Stimulated activated naive CD8-positive, alpha-beta T cell treated with anti-CD3 and anti-CD28 coated beads, Interleukin-15, amount 100 ng/mL, for 72 hours (primary cell): ENCODE measurements at regions not wholly inside any gene's neighbourhood (a gene's known extent, or its start where the extent isn't known, plus 50 kb on each side); places are given as distances from the start of the nearest gene placed in this dataset.

Source experiments
- ATAC-seq: fragments of 150-1000 bp; cut with Tn5 transposase; 2 replicates; pipeline ENCODE4 v1.10.0; 2021; ENCODE audit warnings: mild to moderate bottlenecking, moderate library complexity
- DNase-seq, 2 donors: peaks; one replicate each; pipeline ENCODE4 v3.0.0; 2021 to 2022
- H3K27ac Mint-ChIP-seq, 2 donors: one replicate each; pipeline ENCODE4 v1.8.0; 2022; ENCODE audit warnings: mild to moderate bottlenecking in 2 of 2, mixed read lengths in 2 of 2, moderate library complexity in 2 of 2
- H3K27me3 Mint-ChIP-seq: one replicate; pipeline ENCODE4 v1.8.0; 2022; ENCODE audit warnings: mixed read lengths
- H3K4me1 Mint-ChIP-seq: one replicate; pipeline ENCODE4 v1.8.0; 2022; ENCODE audit warnings: mild to moderate bottlenecking, mixed read lengths
- H3K4me3 Mint-ChIP-seq, 2 donors: one replicate each; pipeline ENCODE4 v1.8.0; 2022; ENCODE audit warnings: mild to moderate bottlenecking in 2 of 2, mixed read lengths in 2 of 2, moderate library complexity in 1 of 2
- H3K9me3 Mint-ChIP-seq, 2 donors: one replicate each; pipeline ENCODE4 v1.8.0; 2022; ENCODE audit warnings: mixed read lengths in 2 of 2

GRCh38 chr11:11125618-11126017, 227.4 kb downstream of the CSNK2A3 start:
- Mint-ChIP-seq H3K9me3 (no peaks in the 10 kb centered on the region), H3K4me1 (peaks cover 6% of the 10 kb centered on the region), H3K4me3 (no peak overlapping the region), H3K27ac (no peak overlapping the region), H3K27me3 (no peaks in the 10 kb centered on the region)
- DNase-seq: no peak
- ATAC-seq: no peak

DNA sequence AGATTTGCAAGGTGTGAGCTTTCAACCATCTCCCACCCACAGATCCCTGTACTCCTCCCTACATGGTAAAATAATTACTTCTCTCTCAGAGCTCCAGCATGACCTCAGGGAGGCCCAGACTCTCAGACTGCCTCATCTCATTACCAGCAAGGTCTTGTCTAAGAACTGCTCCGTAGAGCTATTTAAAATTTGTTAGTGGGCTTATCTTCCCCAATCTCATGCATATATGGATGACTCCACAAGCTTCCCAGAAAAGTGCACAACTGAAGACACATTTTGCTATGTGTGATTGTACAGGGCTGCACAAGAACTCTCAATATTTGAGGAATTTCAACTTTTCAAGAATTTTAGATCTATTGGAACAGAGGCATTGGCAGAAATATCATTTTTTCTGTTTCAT, 230.3 kb downstream of the CSNK2A3 start:
- H3K4me3 Mint-ChIP-seq: no peak overlapping the region
- ATAC-seq: no peak
- no peak for DNase-seq
- peaks cover 6% of the 10 kb centered on the region for H3K4me1 Mint-ChIP-seq
- H3K9me3 Mint-ChIP-seq: no peaks in the 10 kb centered on the region
- no peaks in the 10 kb centered on the region for H3K27me3 Mint-ChIP-seq
- H3K27ac Mint-ChIP-seq: no peak overlapping the region

- Mint-ChIP-seq H3K4me3 (no peak overlapping the region), H3K27ac (no peak overlapping the region), H3K27me3 (no peaks in the 10 kb centered on the region), H3K9me3 (peaks cover 10 to 11% of the 10 kb centered on the region in 2 donors), H3K4me1 (peaks cover 10% of the 10 kb centered on the region)
- ATAC-seq (no peak), DNase-seq (no peak)
Observed at GRCh38 chr11:11119917-11120316, 233.1 kb downstream of the CSNK2A3 start.

DNA sequence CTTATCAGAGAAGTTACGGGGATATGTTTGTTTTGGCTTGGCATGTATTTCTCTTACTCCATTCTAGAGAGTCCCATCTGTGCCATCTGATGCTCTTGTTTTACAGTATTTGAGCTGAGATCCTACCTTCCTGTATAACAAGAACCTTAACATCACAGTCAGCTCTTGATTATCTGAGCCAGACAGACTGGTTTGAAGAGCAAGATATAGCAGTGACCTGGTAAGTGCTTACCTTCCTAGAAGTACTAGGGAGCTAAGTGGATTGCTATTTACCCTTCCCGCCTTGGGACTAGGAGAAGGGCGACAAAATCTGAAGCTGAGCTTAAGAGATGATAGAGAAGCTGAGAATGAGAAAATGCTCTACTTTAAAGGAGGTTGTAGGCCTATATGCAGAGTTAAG, 235.3 kb downstream of the CSNK2A3 start:
- H3K4me1 Mint-ChIP-seq: peaks cover 10% of the 10 kb centered on the region
- H3K27ac Mint-ChIP-seq: no peak overlapping the region
- ATAC-seq: no peak
- no peak for DNase-seq
- H3K9me3 Mint-ChIP-seq: peaks cover 14 to 24% of the 10 kb centered on the region in 2 donors
- H3K4me3 Mint-ChIP-seq: no peak overlapping the region
- no peaks in the 10 kb centered on the region for H3K27me3 Mint-ChIP-seq

GRCh38 chr11:11115475-11115874, 237.6 kb downstream of the CSNK2A3 start:
- Mint-ChIP-seq H3K4me3 (peak overlapping the region; percentile 9 to 49), H3K27ac (peak overlapping the region in 1 of 2 donors; percentile 50), H3K27me3 (no peaks in the 10 kb centered on the region), H3K4me1 (peaks cover 10% of the 10 kb centered on the region), H3K9me3 (peaks cover 14 to 24% of the 10 kb centered on the region in 2 donors)
- ATAC-seq (peak; percentile 79), DNase-seq (no peak)

DNA sequence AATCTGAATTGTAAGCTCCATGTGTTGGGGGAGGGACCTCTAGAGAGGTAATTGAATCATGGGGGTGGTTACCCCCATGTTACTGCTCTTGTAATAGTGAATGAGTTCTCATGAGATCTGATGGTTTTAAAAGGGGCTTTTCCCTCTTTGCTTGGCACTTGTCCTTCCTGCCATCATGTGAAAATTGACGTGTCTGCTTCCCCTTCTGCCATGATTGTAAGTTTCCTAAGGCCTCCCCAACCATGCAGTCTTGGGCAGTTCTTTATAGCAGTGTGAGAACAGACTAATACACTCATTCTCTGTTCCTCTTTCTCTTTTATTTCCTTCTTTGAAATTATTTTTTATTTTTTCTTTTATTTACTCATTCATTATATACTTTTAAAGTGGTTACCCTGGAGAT, 239.4 kb downstream of the CSNK2A3 start:
- Mint-ChIP-seq H3K27ac (no peak overlapping the region), H3K27me3 (no peaks in the 10 kb centered on the region), H3K9me3 (peaks cover 14 to 24% of the 10 kb centered on the region in 2 donors), H3K4me3 (no peak overlapping the region), H3K4me1 (peaks cover 10% of the 10 kb centered on the region)
- DNase-seq: no peak
- ATAC-seq: no peak

- H3K4me1 Mint-ChIP-seq: no peaks in the 10 kb centered on the region
- H3K4me3 Mint-ChIP-seq: no peak overlapping the region
- no peak for ATAC-seq
- H3K27me3 Mint-ChIP-seq: no peaks in the 10 kb centered on the region
- H3K9me3 Mint-ChIP-seq: no peaks in the 10 kb centered on the region
- H3K27ac Mint-ChIP-seq: no peak overlapping the region
- no peak for DNase-seq
Observed at GRCh38 chr11:11108026-11108425, 245.0 kb downstream of the CSNK2A3 start.

DNA sequence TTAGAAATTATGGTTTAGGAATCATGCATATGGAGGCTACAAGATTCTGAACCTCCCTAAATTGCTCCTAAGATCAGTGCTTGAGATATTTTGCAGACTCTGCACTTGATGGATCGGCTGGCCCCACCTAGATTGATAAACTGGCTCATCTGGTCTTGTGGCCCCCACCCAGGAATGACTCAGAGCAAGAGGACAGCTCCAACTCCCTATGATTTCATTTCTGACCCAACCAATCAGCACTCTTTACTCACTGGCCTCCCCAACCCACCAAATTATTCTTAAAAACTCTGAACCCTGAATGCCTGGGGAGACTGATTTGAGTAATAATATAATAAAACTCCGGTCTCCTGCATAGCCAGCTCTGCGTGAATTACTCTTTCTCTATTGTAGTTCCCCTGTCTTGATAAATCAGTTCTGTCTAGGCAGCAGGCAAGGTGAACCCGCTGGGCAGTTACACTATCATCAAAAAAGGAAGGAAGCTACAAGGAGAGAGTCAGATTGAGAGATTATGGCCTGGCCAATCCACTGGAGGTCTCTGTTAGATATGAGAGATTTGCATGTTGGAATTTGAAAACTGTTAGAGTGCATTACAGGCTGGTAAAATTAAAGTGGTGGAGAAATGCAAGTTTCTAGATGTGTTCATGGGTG, 245.8 kb downstream of the CSNK2A3 start:
- DNase-seq (no peak), ATAC-seq (no peak)
- no peak overlapping the region for H3K4me3 Mint-ChIP-seq
- no peak overlapping the region for H3K27ac Mint-ChIP-seq
- H3K9me3 Mint-ChIP-seq: no peaks in the 10 kb centered on the region
- H3K27me3 Mint-ChIP-seq: no peaks in the 10 kb centered on the region
- H3K4me1 Mint-ChIP-seq: no peaks in the 10 kb centered on the region

GRCh38 chr11:11105361-11105760, 247.5 kb upstream of the ZBED5 start:
- Mint-ChIP-seq H3K4me3 (no peak overlapping the region), H3K27me3 (no peaks in the 10 kb centered on the region), H3K9me3 (no peaks in the 10 kb centered on the region), H3K27ac (no peak overlapping the region), H3K4me1 (no peaks in the 10 kb centered on the region)
- no peak for ATAC-seq
- DNase-seq: no peak

DNA sequence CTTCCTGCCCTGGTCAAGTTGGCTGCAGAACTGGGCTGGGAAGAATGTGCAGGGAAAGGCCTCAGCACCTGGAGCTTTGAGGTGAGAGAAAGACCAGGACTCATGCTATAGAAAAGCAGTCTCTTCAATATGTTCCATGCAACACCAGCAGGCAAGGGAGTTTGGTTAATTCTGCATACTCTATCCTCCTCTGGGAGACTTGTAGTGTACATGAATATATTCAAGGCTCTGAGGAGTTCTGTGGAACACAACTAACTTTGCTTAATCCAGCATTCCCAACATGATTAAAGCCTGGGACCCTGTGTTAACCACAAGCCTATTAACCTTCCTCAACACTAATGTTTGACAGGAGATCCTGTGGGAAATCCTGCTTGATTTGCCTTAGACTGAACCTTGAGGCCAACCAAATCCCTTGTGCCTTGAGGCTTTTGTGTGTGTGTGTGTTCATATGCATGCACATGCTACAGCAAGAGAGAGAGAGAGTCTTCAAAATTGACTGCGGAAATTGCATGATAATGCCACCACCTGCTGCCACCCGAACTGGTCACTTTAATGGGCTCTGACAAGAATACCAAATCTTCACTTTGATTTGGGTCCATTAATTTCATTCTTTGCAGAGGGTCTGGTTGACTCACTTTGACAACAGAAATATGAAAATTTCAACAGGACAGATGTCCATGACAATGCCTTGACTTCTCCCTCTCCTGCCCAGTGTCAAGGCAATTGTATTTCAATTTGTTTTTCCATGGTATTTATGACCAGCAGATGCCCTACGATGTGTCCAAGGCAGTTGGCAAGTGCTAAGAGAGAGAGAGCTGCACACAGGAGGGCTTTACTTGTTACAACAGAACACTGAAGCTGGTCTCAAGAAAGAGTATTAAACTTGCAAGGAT, 238.2 kb upstream of the ZBED5 start:
- Mint-ChIP-seq H3K4me1 (no peaks in the 10 kb centered on the region), H3K27me3 (no peaks in the 10 kb centered on the region), H3K27ac (no peak overlapping the region), H3K4me3 (no peak overlapping the region), H3K9me3 (peaks cover 6 to 7% of the 10 kb centered on the region in 2 donors)
- no peak for ATAC-seq
- no peak for DNase-seq

DNA sequence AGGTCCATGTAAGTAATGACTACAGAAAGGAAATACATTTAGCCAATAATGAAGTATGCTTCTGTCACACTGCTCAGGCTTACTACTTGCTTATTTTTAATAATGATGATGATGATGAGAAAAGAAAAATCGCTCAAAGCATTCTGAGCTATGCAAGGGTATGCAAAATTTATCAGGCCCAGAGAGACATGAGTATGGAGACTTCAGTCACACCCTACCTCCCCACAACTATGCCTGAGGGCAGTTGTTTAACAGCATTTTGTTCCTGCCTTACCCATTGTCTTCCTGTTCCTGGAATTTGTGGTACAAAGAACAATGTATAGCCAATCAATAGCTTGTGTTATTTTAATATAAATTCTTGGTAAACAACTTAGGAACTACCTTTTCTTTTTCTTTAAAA, 232.6 kb upstream of the ZBED5 start:
- ATAC-seq (no peak), DNase-seq (no peak)
- Mint-ChIP-seq H3K9me3 (peaks cover 10 to 14% of the 10 kb centered on the region in 2 donors), H3K4me1 (no peaks in the 10 kb centered on the region), H3K27ac (no peak overlapping the region), H3K4me3 (no peak overlapping the region), H3K27me3 (no peaks in the 10 kb centered on the region)

DNA sequence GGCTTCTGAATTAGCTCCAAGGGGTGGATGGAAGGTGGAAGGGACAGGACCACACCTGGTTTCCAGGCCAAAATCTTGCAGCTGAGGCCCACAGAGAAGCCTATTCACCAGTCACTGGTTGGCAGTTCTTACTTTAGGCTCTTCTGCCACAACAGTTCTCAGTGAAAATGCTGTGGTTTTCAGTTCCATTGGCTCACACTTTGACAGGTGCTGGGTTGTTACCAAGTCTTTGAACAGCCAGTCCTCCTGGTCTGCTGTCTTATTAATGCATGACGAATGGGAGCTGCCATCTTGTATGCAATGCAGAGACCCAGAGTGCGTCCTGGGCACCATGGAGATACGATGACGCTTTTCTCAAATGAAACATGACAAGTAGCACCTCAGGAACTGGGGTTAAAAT, 232.0 kb upstream of the ZBED5 start:
- H3K27me3 Mint-ChIP-seq: no peaks in the 10 kb centered on the region
- DNase-seq: no peak
- H3K27ac Mint-ChIP-seq: no peak overlapping the region
- ATAC-seq: no peak
- H3K4me1 Mint-ChIP-seq: no peaks in the 10 kb centered on the region
- peaks cover 10 to 14% of the 10 kb centered on the region in 2 donors for H3K9me3 Mint-ChIP-seq
- H3K4me3 Mint-ChIP-seq: no peak overlapping the region

- Mint-ChIP-seq H3K4me3 (no peak overlapping the region), H3K27me3 (no peaks in the 10 kb centered on the region), H3K27ac (no peak overlapping the region), H3K4me1 (no peaks in the 10 kb centered on the region), H3K9me3 (peaks cover 10 to 14% of the 10 kb centered on the region in 2 donors)
- DNase-seq (no peak), ATAC-seq (no peak)
Observed at GRCh38 chr11:11086979-11087378, 229.1 kb upstream of the ZBED5 start.

DNA sequence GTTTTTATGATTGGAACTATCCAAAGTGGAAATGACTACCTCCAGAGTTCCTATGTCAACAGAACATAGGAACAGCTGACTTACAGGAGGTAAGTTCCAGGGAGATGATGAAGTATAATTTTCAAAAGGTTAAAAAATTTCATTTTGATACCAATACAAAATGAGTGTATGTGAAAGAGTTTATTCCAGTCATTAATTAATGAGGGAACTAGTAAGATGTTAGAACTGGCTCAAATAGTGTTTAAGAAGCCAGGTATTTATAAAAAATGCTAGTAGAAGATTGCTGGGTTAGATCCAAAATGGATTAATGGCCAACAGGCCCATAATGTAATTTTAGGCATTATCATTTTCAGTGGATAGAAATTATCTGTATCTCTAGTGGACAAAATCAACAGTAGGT, 227.7 kb upstream of the ZBED5 start:
- no peak for ATAC-seq
- Mint-ChIP-seq H3K4me3 (no peak overlapping the region), H3K4me1 (no peaks in the 10 kb centered on the region), H3K27me3 (no peaks in the 10 kb centered on the region), H3K27ac (no peak overlapping the region), H3K9me3 (peaks cover 4 to 6% of the 10 kb centered on the region in 2 donors)
- DNase-seq: no peak

DNA sequence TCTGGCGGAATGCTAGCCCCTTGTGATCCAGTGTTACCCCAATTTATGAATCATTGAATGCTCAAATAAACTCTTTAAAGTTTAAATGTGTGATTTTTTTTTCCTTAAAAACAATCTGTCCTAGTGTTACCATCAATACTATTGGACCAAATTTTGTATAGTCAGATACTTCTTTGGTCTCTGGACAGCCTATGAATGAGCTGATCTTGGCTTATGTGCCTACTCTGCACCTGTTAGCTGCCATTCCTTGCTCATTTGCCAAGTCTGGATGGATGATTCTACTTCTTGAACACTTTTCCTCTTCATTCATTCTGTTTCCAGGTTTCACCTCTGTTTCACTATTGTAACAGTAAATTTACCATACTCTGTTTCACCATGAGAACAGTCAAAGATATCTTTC, 226.5 kb upstream of the ZBED5 start:
- DNase-seq: no peak
- peaks cover 4% of the 10 kb centered on the region in 2 donors for H3K9me3 Mint-ChIP-seq
- H3K27ac Mint-ChIP-seq: no peak overlapping the region
- no peaks in the 10 kb centered on the region for H3K27me3 Mint-ChIP-seq
- ATAC-seq: no peak
- no peaks in the 10 kb centered on the region for H3K4me1 Mint-ChIP-seq
- no peak overlapping the region for H3K4me3 Mint-ChIP-seq

- no peak overlapping the region for H3K4me3 Mint-ChIP-seq
Observed at GRCh38 chr11:11083441-11083840, 225.6 kb upstream of the ZBED5 start.

More at GRCh38 chr11:11083441-11083840, 225.6 kb upstream of the ZBED5 start:
- H3K4me1 Mint-ChIP-seq: no peaks in the 10 kb centered on the region
- H3K27ac Mint-ChIP-seq: no peak overlapping the region
- H3K27me3 Mint-ChIP-seq: no peaks in the 10 kb centered on the region
- no peak for DNase-seq
- H3K9me3 Mint-ChIP-seq: peaks cover 0 to 4% of the 10 kb centered on the region in 2 donors
- no peak for ATAC-seq
